ENCODE measurements at regions not wholly inside any gene's neighbourhood (a gene's known extent, or its start where the extent isn't known, plus 50 kb on each side); places are given as distances from the start of the nearest gene placed in this dataset.
"Not testable (repeated sequence)": the region's sequence is repeated elsewhere in the genome, so short reads cannot be mapped to it uniquely, and the experiment has no call there.

DNA sequence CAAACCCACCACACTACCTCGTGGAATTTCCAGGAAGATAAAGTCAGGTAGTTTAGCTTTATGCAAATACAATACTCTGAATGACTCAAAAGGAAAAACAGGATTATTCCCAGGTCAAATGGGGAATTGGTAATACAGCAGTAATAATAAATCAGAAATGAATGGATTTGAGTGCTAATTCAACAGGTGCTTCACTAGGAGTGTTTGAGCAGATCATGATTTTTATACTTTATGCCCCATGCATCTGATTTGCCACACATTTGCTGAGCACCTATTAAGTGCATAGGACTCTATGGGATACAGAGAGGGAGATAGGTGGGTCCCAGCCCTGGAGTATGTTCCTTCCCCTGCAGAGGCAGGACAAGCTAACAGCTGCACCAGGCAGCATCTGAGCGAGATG, 381.4 kb upstream of the PODXL start:
- H3K9ac ChIP-seq (ENCODE audit: low read length): no peak overlapping the region
- TF ChIP-seq EZH2phosphoT487 (IDR thresholded peaks at IDR 0.05; ENCODE audit: low read depth): no peak
- TF ChIP-seq CTCF (IDR thresholded peaks at IDR 0.05; ENCODE audit: low read depth, low read length): no peak
- no peak overlapping the region for H3K4me2 ChIP-seq (ENCODE audit: low read length)
- H3K4me3 ChIP-seq (ENCODE audit: low read length): no peak overlapping the region
- peaks cover 50% of the 10 kb centered on the region for H3K4me1 ChIP-seq (ENCODE audit: low read length)
- no peaks in the 10 kb centered on the region for H4K20me1 ChIP-seq (ENCODE audit: insufficient read depth, low read length)
- H3K27ac ChIP-seq (ENCODE audit: low read length): peak overlapping the region; percentile 95
- H3K9me3 ChIP-seq (ENCODE audit: insufficient read depth, low read length): peaks cover 36% of the 10 kb centered on the region
- no peaks in the 10 kb centered on the region for H3K27me3 ChIP-seq (ENCODE audit: low read depth, low read length)
- H2AFZ ChIP-seq (ENCODE audit: low read depth, low read length): no peak overlapping the region
- peaks cover 41% of the 10 kb centered on the region for H3K36me3 ChIP-seq (replicated peaks; ENCODE audit: low read depth, low read length)
- no peaks in the 10 kb centered on the region for H3K79me2 ChIP-seq (ENCODE audit: low read length)

DNA sequence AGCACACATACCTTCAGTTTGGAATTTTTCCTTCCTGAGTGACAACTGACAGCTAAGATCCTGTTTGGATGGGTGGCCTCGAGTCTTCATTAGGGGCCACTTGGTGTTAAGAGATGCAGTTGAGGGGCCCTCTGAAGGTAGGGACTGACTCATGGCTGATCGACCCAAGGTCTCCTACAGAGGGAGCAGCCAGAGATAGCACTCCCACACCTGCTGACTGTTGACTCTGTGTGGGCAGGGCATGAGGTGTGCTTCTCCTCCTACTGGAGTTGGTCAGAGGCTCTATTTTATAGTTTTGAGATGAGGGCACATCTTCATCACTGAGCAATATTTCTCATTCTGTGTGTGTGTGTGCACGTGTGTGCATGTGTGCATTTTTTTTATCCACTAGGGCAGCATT, 378.8 kb upstream of the PODXL start:
- Histone ChIP-seq H3K4me2 (ENCODE audit: low read length) (no peak overlapping the region), H4K20me1 (ENCODE audit: insufficient read depth, low read length) (no peaks in the 10 kb centered on the region), H3K27me3 (ENCODE audit: low read depth, low read length) (no peaks in the 10 kb centered on the region), H3K36me3 (replicated peaks; ENCODE audit: low read depth, low read length) (peaks cover 23% of the 10 kb centered on the region), H3K9ac (ENCODE audit: low read length) (no peak overlapping the region), H2AFZ (ENCODE audit: low read depth, low read length) (no peak overlapping the region), H3K4me3 (ENCODE audit: low read length) (no peak overlapping the region), H3K79me2 (ENCODE audit: low read length) (no peaks in the 10 kb centered on the region), H3K27ac (ENCODE audit: low read length) (no peak overlapping the region), H3K9me3 (ENCODE audit: insufficient read depth, low read length) (peaks cover 20% of the 10 kb centered on the region), H3K4me1 (ENCODE audit: low read length) (peaks cover 57% of the 10 kb centered on the region)
- no peak for TF ChIP-seq EZH2phosphoT487 (IDR thresholded peaks at IDR 0.05; ENCODE audit: low read depth)
- TF ChIP-seq CTCF (IDR thresholded peaks at IDR 0.05; ENCODE audit: low read depth, low read length): no peak

DNA sequence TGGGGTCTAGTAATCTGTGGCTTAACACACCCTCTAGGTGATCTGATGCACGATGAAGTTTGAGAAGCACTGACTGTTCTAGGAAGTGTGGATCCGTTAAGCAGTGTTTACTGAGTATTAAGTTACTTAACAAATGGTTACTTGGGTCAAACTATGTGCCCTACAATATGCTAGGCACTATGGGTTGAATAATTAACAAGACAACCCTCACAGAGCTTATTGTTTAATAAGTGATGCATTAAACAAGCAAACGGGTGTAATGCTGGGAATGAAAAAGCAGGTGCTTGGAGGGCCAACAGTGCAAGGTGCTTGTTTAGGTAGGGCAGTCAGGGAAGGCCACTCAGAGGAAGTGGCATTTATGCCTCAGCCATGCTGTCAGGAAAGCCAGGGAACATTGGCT, 378.0 kb upstream of the PODXL start:
- peak overlapping the region; percentile 9; the same call in 1 of the 2 replicates for H3K27ac ChIP-seq (ENCODE audit: low read length)
- H3K4me2 ChIP-seq (ENCODE audit: low read length): peak overlapping the region; percentile 13
- peaks cover 57% of the 10 kb centered on the region for H3K4me1 ChIP-seq (ENCODE audit: low read length)
- no peaks in the 10 kb centered on the region for H3K79me2 ChIP-seq (ENCODE audit: low read length)
- no peak overlapping the region; the same call in 1 of the 2 replicates for H3K9ac ChIP-seq (ENCODE audit: low read length)
- peaks cover 18% of the 10 kb centered on the region for H3K36me3 ChIP-seq (replicated peaks; ENCODE audit: low read depth, low read length)
- peak overlapping the region; percentile 92 for H2AFZ ChIP-seq (ENCODE audit: low read depth, low read length)
- TF ChIP-seq EZH2phosphoT487 (IDR thresholded peaks at IDR 0.05; ENCODE audit: low read depth): no peak
- no peak for TF ChIP-seq CTCF (IDR thresholded peaks at IDR 0.05; ENCODE audit: low read depth, low read length)
- H3K4me3 ChIP-seq (ENCODE audit: low read length): no peak overlapping the region
- peaks cover 15% of the 10 kb centered on the region for H3K9me3 ChIP-seq (ENCODE audit: insufficient read depth, low read length)
- H4K20me1 ChIP-seq (ENCODE audit: insufficient read depth, low read length): no peaks in the 10 kb centered on the region
- no peaks in the 10 kb centered on the region for H3K27me3 ChIP-seq (ENCODE audit: low read depth, low read length)

DNA sequence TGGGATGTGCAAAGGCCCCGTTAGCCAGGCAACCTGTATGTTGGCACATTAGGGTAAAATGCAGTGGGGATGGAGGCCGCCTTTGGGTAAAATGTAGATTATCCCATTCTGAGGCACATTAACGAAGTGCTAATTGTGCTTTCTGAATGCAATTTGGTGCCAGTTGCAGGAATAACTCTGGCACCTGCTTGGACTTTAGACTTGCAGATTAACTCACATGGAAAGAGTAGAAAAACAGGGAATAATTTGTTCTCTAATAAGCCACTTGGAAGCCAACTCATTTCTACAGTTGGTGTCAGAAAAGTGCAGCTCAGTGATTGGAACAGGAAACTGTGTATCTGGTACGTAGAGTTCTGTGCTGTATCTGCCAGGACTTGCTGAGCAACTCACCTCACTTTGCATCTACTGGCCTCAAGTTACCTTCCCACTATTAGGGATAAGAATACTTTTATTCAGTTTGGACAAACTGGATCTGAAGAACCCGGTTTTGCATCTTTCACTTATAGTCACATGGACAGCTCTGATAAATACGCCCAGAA, 377.4 kb upstream of the PODXL start:
- Histone ChIP-seq H3K4me3 (ENCODE audit: low read length) (no peak overlapping the region), H3K79me2 (ENCODE audit: low read length) (no peaks in the 10 kb centered on the region), H4K20me1 (ENCODE audit: insufficient read depth, low read length) (no peaks in the 10 kb centered on the region), H3K27ac (ENCODE audit: low read length) (no peak overlapping the region; the same call in none of the 2 replicates), H3K9me3 (ENCODE audit: insufficient read depth, low read length) (peaks cover 14% of the 10 kb centered on the region), H3K4me1 (ENCODE audit: low read length) (peaks cover 56% of the 10 kb centered on the region), H3K27me3 (ENCODE audit: low read depth, low read length) (no peaks in the 10 kb centered on the region), H3K36me3 (replicated peaks; ENCODE audit: low read depth, low read length) (peaks cover 18% of the 10 kb centered on the region), H2AFZ (ENCODE audit: low read depth, low read length) (peak overlapping the region; percentile 92), H3K9ac (ENCODE audit: low read length) (no peak overlapping the region; the same call in 1 of the 2 replicates), H3K4me2 (ENCODE audit: low read length) (peak overlapping the region; percentile 13)
- no peak for TF ChIP-seq CTCF (IDR thresholded peaks at IDR 0.05; ENCODE audit: low read depth, low read length)
- no peak for TF ChIP-seq EZH2phosphoT487 (IDR thresholded peaks at IDR 0.05; ENCODE audit: low read depth)

DNA sequence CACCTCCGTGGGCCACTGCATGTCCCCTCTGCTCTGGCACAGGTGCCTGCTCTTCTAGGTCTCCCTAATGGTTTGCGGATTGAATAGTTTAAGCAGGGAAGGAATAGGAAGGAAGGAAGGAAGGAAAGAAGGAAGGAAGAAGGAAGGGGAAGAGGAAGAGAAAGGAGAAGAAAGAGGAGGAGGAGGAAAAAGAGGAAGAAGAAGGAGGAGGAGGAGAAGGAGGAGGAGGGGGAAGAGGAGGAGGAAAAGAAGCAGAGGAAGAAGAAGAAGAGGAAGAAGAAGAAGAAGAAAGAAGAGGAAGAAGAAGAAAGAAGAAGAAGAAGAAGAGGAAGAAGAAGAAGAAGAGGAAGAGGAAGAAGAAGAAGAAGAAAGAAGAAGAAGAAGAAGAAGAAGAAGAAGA, 376.8 kb upstream of the PODXL start:
- not testable (repeated sequence) for H3K79me2 ChIP-seq (ENCODE audit: low read length); H3K4me2 ChIP-seq (ENCODE audit: low read length); H3K27me3 ChIP-seq (ENCODE audit: low read depth, low read length); H3K4me3 ChIP-seq (ENCODE audit: low read length); H3K9ac ChIP-seq (ENCODE audit: low read length); H4K20me1 ChIP-seq (ENCODE audit: insufficient read depth, low read length); H3K27ac ChIP-seq (ENCODE audit: low read length); H2AFZ ChIP-seq (ENCODE audit: low read depth, low read length)
- Histone ChIP-seq H3K9me3 (ENCODE audit: insufficient read depth, low read length) (peaks cover 11% of the 10 kb centered on the region), H3K36me3 (replicated peaks; ENCODE audit: low read depth, low read length) (peaks cover 15% of the 10 kb centered on the region), H3K4me1 (ENCODE audit: low read length) (peaks cover 53% of the 10 kb centered on the region)

Measured in OCI-LY3 (cell line).